ENCODE measurements at regions not wholly inside any gene's neighbourhood (a gene's known extent, or its start where the extent isn't known, plus 50 kb on each side); places are given as distances from the start of the nearest gene placed in this dataset.
"Not testable (repeated sequence)": the region's sequence is repeated elsewhere in the genome, so short reads cannot be mapped to it uniquely, and the experiment has no call there.

GRCh38 chr1:192477630-192478029 is 97.9 kb upstream of the RGS1 start:
- DNase-seq = no peak

GRCh38 chr1:192485692-192486436 is 89.7 kb upstream of the RGS1 start:
- DNase-seq = no peak

GRCh38 chr1:192488058-192488457 is 87.5 kb upstream of the RGS1 start:
- DNase-seq = no peak

GRCh38 chr1:192489047-192489446 is 86.5 kb upstream of the RGS1 start:
- DNase-seq = no peak

- no peak for DNase-seq
Observed at GRCh38 chr1:192489748-192490147, 85.8 kb upstream of the RGS1 start.

- no peak for DNase-seq
Observed at GRCh38 chr1:192491804-192492554, 83.6 kb upstream of the RGS1 start.

GRCh38 chr1:192493584-192493983 is 82.0 kb upstream of the RGS1 start:
- no peak for DNase-seq

- no peak for DNase-seq
Observed at GRCh38 chr1:192496369-192497056, 79.1 kb upstream of the RGS1 start.

- DNase-seq = no peak
Observed at GRCh38 chr1:192497214-192497794, 78.3 kb upstream of the RGS1 start.

GRCh38 chr1:192498092-192498491 is 77.5 kb upstream of the RGS1 start:
- not testable (repeated sequence) for DNase-seq

GRCh38 chr1:192499061-192499581 is 76.5 kb upstream of the RGS1 start:
- DNase-seq = not testable (repeated sequence)

- not testable (repeated sequence) for DNase-seq
Observed at GRCh38 chr1:192500541-192500940, 75.0 kb upstream of the RGS1 start.

- DNase-seq = no peak
Observed at GRCh38 chr1:192506741-192507155, 68.8 kb upstream of the RGS1 start.

GRCh38 chr1:192512426-192513162 is 63.0 kb upstream of the RGS1 start:
- no peak for DNase-seq

GRCh38 chr1:192513196-192513595 is 62.4 kb upstream of the RGS1 start:
- DNase-seq = no peak

- no peak for DNase-seq
Observed at GRCh38 chr1:192513697-192514096, 61.9 kb upstream of the RGS1 start.

GRCh38 chr1:192516776-192517297 is 58.7 kb upstream of the RGS1 start:
- no peak for DNase-seq

- not testable (repeated sequence) for DNase-seq
Observed at GRCh38 chr1:192517716-192518355, 57.7 kb upstream of the RGS1 start.

- DNase-seq = no peak
Observed at GRCh38 chr1:192518700-192519099, 56.9 kb upstream of the RGS1 start.

- DNase-seq = no peak
Observed at GRCh38 chr1:192521734-192522133, 53.8 kb upstream of the RGS1 start.

- no peak for DNase-seq
Observed at GRCh38 chr1:192522673-192523072, 52.9 kb upstream of the RGS1 start.
